GM23338 (cell line): ENCODE measurements at regions not wholly inside any gene's neighbourhood (a gene's known extent, or its start where the extent isn't known, plus 50 kb on each side); places are given as distances from the start of the nearest gene placed in this dataset.
A peak's percentile ranks its signal among the peaks of the same experiment; 100 is the strongest.

ENCODE experiments used
- ATAC-seq: fragments of 200-7000 bp; cut with Tn5 transposase; 3 replicates; pipeline ENCODE4 v1.9.1; 2020
- DNase-seq: peaks from one replicate; pipeline ENCODE4 v3.0.0-alpha.2; 2015; ENCODE audit warnings: low spot score
- H2AFZ ChIP-seq: fragments of 200-600 bp; sonication (generic); 2 replicates; pipeline ENCODE4 v1.8.0; 2016; ENCODE audit warnings: antibody characterized with exemption, mild to moderate bottlenecking, moderate library complexity
- H3F3A ChIP-seq: fragments of 200-600 bp; sonication (generic); replicated peaks from 2 replicates; pipeline ENCODE4 v1.8.0; 2017; ENCODE audit warnings: antibody characterized with exemption, mixed run types, low read depth
- H3K27ac ChIP-seq: fragments of 200-600 bp; sonication (generic); 2 replicates; pipeline ENCODE4 v1.6.1; 2016; ENCODE audit warnings: low read depth
- H3K27me3 ChIP-seq: fragments of 200-600 bp; sonication (generic); 2 replicates; pipeline ENCODE4 v1.8.0; 2016; ENCODE audit warnings: mild to moderate bottlenecking, mixed run types, moderate library complexity; ENCODE audit not compliant: insufficient read depth
- H3K36me3 ChIP-seq: fragments of 200-600 bp; sonication (generic); 2 replicates; pipeline ENCODE4 v1.8.0; 2016; ENCODE audit warnings: mild to moderate bottlenecking; ENCODE audit not compliant: insufficient read depth
- H3K4me1 ChIP-seq: fragments of 200-600 bp; sonication (generic); 2 replicates; pipeline ENCODE4 v1.8.0; 2016; ENCODE audit warnings: mild to moderate bottlenecking, moderate library complexity; ENCODE audit not compliant: insufficient read depth
- H3K4me2 ChIP-seq: fragments of 200-600 bp; sonication (generic); 2 replicates; pipeline ENCODE4 v1.7.1; 2017; ENCODE audit warnings: mixed run types
- H3K4me3 ChIP-seq: fragments of 200-600 bp; sonication (generic); 2 replicates; pipeline ENCODE4 v1.6.1; 2016; ENCODE audit warnings: mixed run types
- H3K79me2 ChIP-seq: fragments of 200-600 bp; sonication (generic); replicated peaks from 2 replicates; pipeline ENCODE4 v1.8.0; 2017; ENCODE audit warnings: mild to moderate bottlenecking; ENCODE audit not compliant: insufficient read depth
- H3K9me2 ChIP-seq: fragments of 200-600 bp; sonication (generic); 2 replicates; pipeline ENCODE4 v1.8.0; 2017; ENCODE audit not compliant: insufficient read depth
- H4K20me1 ChIP-seq: fragments of 200-600 bp; sonication (generic); replicated peaks from 2 replicates; pipeline ENCODE4 v1.8.0; 2017; ENCODE audit warnings: mild to moderate bottlenecking; ENCODE audit not compliant: insufficient read depth
- H3K27ac Mint-ChIP-seq: 2 replicates; pipeline ENCODE4 v1.8.0; 2020; ENCODE audit warnings: inconsistent platforms, mild to moderate bottlenecking, moderate library complexity, mixed read lengths
- H3K27me3 Mint-ChIP-seq: 3 replicates; pipeline ENCODE4 v1.8.0; 2022; ENCODE audit warnings: low read depth, mild to moderate bottlenecking, moderate library complexity, mixed read lengths, inconsistent platforms; ENCODE audit not compliant: insufficient read depth, poor library complexity
- H3K36me3 Mint-ChIP-seq: 3 replicates; pipeline ENCODE4 v1.8.0; 2021; ENCODE audit warnings: low read depth, mild to moderate bottlenecking, inconsistent platforms, moderate library complexity, mixed read lengths
- H3K4me1 Mint-ChIP-seq: 3 replicates; pipeline ENCODE4 v1.8.0; 2020; ENCODE audit warnings: mild to moderate bottlenecking, inconsistent platforms, mixed read lengths
- H3K4me3 Mint-ChIP-seq: 3 replicates; pipeline ENCODE4 v1.8.0; 2021; ENCODE audit warnings: moderate library complexity, mild to moderate bottlenecking, inconsistent platforms, mixed read lengths
- H3K9me3 Mint-ChIP-seq: 3 replicates; pipeline ENCODE4 v1.8.0; 2020; ENCODE audit warnings: moderate library complexity, mild to moderate bottlenecking, inconsistent platforms, mixed read lengths
- CREB1 ChIP-seq: fragments of 250-450 bp; sonication (Bioruptor Pico); IDR thresholded peaks from 2 replicates; pipeline ENCODE4 v1.5.0; 2020; ENCODE audit warnings: low read depth, mild to moderate bottlenecking, moderate library complexity
- EZH2 ChIP-seq: fragments of 200-600 bp; sonication (generic); IDR thresholded peaks from one replicate; pipeline ENCODE4 v1.8.0; 2017; ENCODE audit warnings: antibody characterized with exemption, mild to moderate bottlenecking, low read depth; ENCODE audit not compliant: unreplicated experiment
- EZH2phosphoT487 ChIP-seq: fragments of 200-600 bp; sonication (generic); IDR thresholded peaks from one replicate; pipeline ENCODE4 v1.8.1; 2018; ENCODE audit warnings: antibody characterized with exemption; ENCODE audit not compliant: unreplicated experiment
- JUNB ChIP-seq: IDR thresholded peaks from one replicate; pipeline ENCODE4 v1.6.1; 2016; ENCODE audit warnings: antibody characterized with exemption; ENCODE audit not compliant: unreplicated experiment
- NANOG ChIP-seq: IDR thresholded peaks from 2 replicates; pipeline ENCODE4 v1.6.1; 2016; ENCODE audit warnings: antibody characterized with exemption, borderline replicate concordance
- POLR2AphosphoS5 ChIP-seq: IDR thresholded peaks from 2 replicates; pipeline ENCODE4 v1.6.1; 2016; ENCODE audit warnings: antibody characterized with exemption, low read depth
- ZNF114 ChIP-seq: fragments of 250-450 bp; sonication (Bioruptor Pico); IDR thresholded peaks from 2 replicates; pipeline ENCODE4 v1.5.0; 2020; ENCODE audit warnings: mild to moderate bottlenecking, moderate library complexity
- ZNF331 ChIP-seq: fragments of 250-450 bp; sonication (Bioruptor Pico); IDR thresholded peaks from 2 replicates; pipeline ENCODE4 v1.5.0; 2020; ENCODE audit warnings: low read depth, mild to moderate bottlenecking, moderate library complexity
- TF ChIP-seq, protein P1 (sequence below): fragments of 250-450 bp; sonication (Bioruptor Pico); IDR thresholded peaks from 2 replicates; pipeline ENCODE4 v1.5.0; 2020; ENCODE audit warnings: mild to moderate bottlenecking, moderate library complexity
- TF ChIP-seq, protein P2 (sequence below): IDR thresholded peaks from 2 replicates; pipeline ENCODE4 v1.6.1; 2016; ENCODE audit warnings: antibody characterized with exemption
- TF ChIP-seq, protein P3 (sequence below), 2 experiments: fragments of 200-600 bp in 1 of 2; sonication (generic) in 1 of 2; conservative IDR thresholded peaks; 2 replicates each; pipeline versions ENCODE4 v1.5.1 to v1.6.1; 2016 to 2017; ENCODE audit warnings: antibody characterized with exemption in 2 of 2, low read depth in 2 of 2, mild to moderate bottlenecking in 2 of 2, moderate library complexity in 1 of 2

DNA sequence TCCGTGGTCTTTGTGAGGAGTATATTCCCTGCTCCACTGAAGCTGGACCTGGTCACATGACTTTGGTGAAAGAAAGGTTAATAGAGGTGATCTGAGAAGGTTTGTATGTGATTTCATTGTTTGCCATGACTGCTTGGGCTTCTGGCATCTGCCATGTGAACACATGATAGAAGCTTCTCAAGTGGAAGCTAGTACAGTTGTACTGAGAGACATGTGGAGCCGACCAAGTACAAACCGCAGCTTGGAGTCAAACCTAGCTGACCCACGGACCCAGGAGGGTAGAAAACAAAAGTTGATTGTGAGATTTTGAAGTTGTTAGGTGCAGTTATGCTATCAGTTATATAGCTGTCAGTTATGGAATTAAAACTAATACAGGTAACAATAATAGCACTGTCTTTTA lies 140.4 kb downstream of the CARTPT start (continued):
- TF ChIP-seq, protein P1, sequence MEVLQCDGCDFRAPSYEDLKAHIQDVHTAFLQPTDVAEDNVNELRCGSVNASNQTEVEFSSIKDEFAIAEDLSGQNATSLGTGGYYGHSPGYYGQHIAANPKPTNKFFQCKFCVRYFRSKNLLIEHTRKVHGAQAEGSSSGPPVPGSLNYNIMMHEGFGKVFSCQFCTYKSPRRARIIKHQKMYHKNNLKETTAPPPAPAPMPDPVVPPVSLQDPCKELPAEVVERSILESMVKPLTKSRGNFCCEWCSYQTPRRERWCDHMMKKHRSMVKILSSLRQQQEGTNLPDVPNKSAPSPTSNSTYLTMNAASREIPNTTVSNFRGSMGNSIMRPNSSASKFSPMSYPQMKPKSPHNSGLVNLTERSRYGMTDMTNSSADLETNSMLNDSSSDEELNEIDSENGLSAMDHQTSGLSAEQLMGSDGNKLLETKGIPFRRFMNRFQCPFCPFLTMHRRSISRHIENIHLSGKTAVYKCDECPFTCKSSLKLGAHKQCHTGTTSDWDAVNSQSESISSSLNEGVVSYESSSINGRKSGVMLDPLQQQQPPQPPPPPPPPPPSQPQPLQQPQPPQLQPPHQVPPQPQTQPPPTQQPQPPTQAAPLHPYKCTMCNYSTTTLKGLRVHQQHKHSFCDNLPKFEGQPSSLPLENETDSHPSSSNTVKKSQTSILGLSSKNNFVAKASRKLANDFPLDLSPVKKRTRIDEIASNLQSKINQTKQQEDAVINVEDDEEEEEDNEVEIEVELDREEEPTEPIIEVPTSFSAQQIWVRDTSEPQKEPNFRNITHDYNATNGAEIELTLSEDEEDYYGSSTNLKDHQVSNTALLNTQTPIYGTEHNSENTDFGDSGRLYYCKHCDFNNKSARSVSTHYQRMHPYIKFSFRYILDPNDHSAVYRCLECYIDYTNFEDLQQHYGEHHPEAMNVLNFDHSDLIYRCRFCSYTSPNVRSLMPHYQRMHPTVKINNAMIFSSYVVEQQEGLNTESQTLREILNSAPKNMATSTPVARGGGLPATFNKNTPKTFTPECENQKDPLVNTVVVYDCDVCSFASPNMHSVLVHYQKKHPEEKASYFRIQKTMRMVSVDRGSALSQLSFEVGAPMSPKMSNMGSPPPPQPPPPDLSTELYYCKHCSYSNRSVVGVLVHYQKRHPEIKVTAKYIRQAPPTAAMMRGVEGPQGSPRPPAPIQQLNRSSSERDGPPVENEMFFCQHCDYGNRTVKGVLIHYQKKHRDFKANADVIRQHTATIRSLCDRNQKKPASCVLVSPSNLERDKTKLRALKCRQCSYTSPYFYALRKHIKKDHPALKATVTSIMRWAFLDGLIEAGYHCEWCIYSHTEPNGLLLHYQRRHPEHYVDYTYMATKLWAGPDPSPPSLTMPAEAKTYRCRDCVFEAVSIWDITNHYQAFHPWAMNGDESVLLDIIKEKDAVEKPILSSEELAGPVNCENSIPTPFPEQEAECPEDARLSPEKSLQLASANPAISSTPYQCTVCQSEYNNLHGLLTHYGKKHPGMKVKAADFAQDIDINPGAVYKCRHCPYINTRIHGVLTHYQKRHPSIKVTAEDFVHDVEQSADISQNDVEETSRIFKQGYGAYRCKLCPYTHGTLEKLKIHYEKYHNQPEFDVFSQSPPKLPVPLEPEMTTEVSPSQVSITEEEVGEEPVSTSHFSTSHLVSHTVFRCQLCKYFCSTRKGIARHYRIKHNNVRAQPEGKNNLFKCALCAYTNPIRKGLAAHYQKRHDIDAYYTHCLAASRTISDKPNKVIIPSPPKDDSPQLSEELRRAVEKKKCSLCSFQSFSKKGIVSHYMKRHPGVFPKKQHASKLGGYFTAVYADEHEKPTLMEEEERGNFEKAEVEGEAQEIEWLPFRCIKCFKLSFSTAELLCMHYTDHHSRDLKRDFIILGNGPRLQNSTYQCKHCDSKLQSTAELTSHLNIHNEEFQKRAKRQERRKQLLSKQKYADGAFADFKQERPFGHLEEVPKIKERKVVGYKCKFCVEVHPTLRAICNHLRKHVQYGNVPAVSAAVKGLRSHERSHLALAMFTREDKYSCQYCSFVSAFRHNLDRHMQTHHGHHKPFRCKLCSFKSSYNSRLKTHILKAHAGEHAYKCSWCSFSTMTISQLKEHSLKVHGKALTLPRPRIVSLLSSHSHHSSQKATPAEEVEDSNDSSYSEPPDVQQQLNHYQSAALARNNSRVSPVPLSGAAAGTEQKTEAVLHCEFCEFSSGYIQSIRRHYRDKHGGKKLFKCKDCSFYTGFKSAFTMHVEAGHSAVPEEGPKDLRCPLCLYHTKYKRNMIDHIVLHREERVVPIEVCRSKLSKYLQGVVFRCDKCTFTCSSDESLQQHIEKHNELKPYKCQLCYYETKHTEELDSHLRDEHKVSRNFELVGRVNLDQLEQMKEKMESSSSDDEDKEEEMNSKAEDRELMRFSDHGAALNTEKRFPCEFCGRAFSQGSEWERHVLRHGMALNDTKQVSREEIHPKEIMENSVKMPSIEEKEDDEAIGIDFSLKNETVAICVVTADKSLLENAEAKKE (CRISPR knock-in tag): no peak
- TF ChIP-seq, protein P2, sequence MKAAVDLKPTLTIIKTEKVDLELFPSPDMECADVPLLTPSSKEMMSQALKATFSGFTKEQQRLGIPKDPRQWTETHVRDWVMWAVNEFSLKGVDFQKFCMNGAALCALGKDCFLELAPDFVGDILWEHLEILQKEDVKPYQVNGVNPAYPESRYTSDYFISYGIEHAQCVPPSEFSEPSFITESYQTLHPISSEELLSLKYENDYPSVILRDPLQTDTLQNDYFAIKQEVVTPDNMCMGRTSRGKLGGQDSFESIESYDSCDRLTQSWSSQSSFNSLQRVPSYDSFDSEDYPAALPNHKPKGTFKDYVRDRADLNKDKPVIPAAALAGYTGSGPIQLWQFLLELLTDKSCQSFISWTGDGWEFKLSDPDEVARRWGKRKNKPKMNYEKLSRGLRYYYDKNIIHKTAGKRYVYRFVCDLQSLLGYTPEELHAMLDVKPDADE: no peak
- TF ChIP-seq, protein P3, sequence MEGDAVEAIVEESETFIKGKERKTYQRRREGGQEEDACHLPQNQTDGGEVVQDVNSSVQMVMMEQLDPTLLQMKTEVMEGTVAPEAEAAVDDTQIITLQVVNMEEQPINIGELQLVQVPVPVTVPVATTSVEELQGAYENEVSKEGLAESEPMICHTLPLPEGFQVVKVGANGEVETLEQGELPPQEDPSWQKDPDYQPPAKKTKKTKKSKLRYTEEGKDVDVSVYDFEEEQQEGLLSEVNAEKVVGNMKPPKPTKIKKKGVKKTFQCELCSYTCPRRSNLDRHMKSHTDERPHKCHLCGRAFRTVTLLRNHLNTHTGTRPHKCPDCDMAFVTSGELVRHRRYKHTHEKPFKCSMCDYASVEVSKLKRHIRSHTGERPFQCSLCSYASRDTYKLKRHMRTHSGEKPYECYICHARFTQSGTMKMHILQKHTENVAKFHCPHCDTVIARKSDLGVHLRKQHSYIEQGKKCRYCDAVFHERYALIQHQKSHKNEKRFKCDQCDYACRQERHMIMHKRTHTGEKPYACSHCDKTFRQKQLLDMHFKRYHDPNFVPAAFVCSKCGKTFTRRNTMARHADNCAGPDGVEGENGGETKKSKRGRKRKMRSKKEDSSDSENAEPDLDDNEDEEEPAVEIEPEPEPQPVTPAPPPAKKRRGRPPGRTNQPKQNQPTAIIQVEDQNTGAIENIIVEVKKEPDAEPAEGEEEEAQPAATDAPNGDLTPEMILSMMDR (conservative IDR thresholded peaks at IDR 0.05; ENCODE audit: low read depth in 2 of 2): no peak
- no peak for TF ChIP-seq ZNF331

DNA sequence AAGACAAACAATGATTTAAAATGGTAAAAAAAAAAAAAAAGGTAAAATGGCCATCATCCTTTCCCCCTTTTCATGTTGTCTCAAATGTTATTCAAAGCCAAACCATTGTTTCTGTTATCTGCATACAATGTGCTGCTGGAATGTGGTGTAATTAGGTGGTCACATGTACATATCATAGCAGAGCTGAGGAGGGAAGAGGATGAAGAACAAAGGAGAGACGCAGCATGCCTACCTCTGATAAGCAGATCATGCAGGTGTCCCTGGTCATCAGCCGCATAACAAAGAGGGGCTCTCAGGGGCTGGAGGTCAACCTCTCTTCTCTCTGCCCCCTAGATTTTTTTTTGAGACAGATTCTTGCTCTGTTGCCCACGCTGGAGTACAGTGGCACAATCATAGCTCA lies 141.0 kb downstream of the CARTPT start:
- H2AFZ ChIP-seq: no peak overlapping the region
- H3F3A ChIP-seq: no peaks in the 10 kb centered on the region
- H3K27me3 Mint-ChIP-seq: no peaks in the 10 kb centered on the region
- no peak overlapping the region for H3K4me3 Mint-ChIP-seq
- 0 out of 3 replicates have a peak, but pooled peaks cover 3% of the 10 kb centered on the region for H3K36me3 Mint-ChIP-seq
- peak; percentile 71 for ATAC-seq
- no peak overlapping the region for H3K27ac ChIP-seq
- no peaks in the 10 kb centered on the region for H4K20me1 ChIP-seq
- H3K9me2 ChIP-seq: no peaks in the 10 kb centered on the region; the same call in 1 of the 2 replicates
- no peaks in the 10 kb centered on the region for H3K27me3 ChIP-seq
- no peak overlapping the region for H3K27ac Mint-ChIP-seq
- no peaks in the 10 kb centered on the region for H3K4me1 ChIP-seq
- H3K79me2 ChIP-seq: no peaks in the 10 kb centered on the region
- H3K4me2 ChIP-seq: no peak overlapping the region
- peak; percentile 44 for DNase-seq
- peaks cover 20% of the 10 kb centered on the region; the same call in 2 of the 3 replicates for H3K9me3 Mint-ChIP-seq
- no peak overlapping the region for H3K4me3 ChIP-seq
- 0 out of 2 replicates have a peak, but pooled peaks cover 1% of the 10 kb centered on the region for H3K36me3 ChIP-seq
- peaks cover 12% of the 10 kb centered on the region; the same call in 2 of the 3 replicates for H3K4me1 Mint-ChIP-seq
- TF ChIP-seq, protein P3 (conservative IDR thresholded peaks at IDR 0.05; ENCODE audit: low read depth in 2 of 2): no peak
- TF ChIP-seq POLR2AphosphoS5: no peak
- no peak for TF ChIP-seq EZH2
- no peak for TF ChIP-seq EZH2phosphoT487
- TF ChIP-seq, protein P2: no peak
- no peak for TF ChIP-seq ZNF114
- TF ChIP-seq CREB1 (CRISPR knock-in tag): no peak
- no peak for TF ChIP-seq JUNB
- no peak for TF ChIP-seq NANOG
- TF ChIP-seq ZNF331: no peak
